ENCODE measurements at regions not wholly inside any gene's neighbourhood (a gene's known extent, or its start where the extent isn't known, plus 50 kb on each side); places are given as distances from the start of the nearest gene placed in this dataset.

DNA sequence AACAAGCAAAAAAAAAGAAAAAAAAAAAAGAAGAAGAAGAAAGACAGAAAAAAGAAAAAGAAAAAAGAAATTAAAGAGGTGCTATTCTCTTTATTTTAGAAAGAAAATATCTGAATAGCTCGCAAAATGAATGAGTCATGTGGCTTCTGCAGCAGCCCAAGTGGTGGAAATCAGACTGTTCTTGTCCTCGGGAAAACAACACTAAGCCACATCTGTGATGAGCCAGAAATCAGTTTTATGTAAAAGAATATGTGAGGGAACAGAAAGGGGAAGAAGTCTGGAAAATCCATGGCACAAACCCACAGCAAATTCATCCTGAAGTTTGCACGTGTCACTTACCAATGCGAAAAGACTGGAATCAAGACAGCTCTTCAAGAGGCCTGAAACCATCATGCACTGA, 118.7 kb upstream of the GAS1 start:
- no peaks in the 10 kb centered on the region for H3K9me3 ChIP-seq (ENCODE audit: severe bottlenecking)
- H3K27ac ChIP-seq, result no peak overlapping the region
- no peak overlapping the region for H3K4me3 ChIP-seq (ENCODE audit: low read depth, low read length)
- no peak for DNase-seq
- no peaks in the 10 kb centered on the region for H3K36me3 ChIP-seq
- TF ChIP-seq, protein P1, sequence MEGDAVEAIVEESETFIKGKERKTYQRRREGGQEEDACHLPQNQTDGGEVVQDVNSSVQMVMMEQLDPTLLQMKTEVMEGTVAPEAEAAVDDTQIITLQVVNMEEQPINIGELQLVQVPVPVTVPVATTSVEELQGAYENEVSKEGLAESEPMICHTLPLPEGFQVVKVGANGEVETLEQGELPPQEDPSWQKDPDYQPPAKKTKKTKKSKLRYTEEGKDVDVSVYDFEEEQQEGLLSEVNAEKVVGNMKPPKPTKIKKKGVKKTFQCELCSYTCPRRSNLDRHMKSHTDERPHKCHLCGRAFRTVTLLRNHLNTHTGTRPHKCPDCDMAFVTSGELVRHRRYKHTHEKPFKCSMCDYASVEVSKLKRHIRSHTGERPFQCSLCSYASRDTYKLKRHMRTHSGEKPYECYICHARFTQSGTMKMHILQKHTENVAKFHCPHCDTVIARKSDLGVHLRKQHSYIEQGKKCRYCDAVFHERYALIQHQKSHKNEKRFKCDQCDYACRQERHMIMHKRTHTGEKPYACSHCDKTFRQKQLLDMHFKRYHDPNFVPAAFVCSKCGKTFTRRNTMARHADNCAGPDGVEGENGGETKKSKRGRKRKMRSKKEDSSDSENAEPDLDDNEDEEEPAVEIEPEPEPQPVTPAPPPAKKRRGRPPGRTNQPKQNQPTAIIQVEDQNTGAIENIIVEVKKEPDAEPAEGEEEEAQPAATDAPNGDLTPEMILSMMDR (IDR thresholded peaks at IDR 0.05; ENCODE audit: low read depth, low read length), result no peak
- peaks cover 53% of the 10 kb centered on the region for H3K27me3 ChIP-seq (ENCODE audit: insufficient read depth, low read depth, severe bottlenecking)

DNA sequence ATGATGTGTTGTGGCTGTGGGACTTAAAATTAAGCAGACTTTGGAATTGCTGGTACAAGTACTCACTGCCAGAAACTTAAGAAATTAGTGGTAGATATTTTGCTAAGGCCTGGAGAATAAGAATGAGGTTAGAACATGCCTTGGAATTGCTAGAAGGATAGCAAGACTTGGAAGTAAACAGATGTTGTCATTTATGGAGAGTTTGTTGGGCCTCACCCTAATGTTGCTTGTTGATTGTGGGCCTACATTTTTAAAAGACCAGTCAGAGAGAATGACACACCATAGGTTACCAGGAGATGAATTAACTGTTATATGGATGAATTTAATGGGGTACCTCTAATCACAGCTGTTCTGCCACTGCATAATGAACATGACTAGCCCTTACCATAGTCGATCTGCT, 120.1 kb upstream of the GAS1 start:
- H3K27ac ChIP-seq, result no peak overlapping the region
- no peaks in the 10 kb centered on the region for H3K36me3 ChIP-seq
- TF ChIP-seq, protein P1 (IDR thresholded peaks at IDR 0.05; ENCODE audit: low read depth, low read length), result no peak
- peaks cover 45% of the 10 kb centered on the region for H3K27me3 ChIP-seq (ENCODE audit: insufficient read depth, low read depth, severe bottlenecking)
- H3K4me3 ChIP-seq (ENCODE audit: low read depth, low read length), result no peak overlapping the region
- no peak for DNase-seq
- no peaks in the 10 kb centered on the region for H3K9me3 ChIP-seq (ENCODE audit: severe bottlenecking)

DNA sequence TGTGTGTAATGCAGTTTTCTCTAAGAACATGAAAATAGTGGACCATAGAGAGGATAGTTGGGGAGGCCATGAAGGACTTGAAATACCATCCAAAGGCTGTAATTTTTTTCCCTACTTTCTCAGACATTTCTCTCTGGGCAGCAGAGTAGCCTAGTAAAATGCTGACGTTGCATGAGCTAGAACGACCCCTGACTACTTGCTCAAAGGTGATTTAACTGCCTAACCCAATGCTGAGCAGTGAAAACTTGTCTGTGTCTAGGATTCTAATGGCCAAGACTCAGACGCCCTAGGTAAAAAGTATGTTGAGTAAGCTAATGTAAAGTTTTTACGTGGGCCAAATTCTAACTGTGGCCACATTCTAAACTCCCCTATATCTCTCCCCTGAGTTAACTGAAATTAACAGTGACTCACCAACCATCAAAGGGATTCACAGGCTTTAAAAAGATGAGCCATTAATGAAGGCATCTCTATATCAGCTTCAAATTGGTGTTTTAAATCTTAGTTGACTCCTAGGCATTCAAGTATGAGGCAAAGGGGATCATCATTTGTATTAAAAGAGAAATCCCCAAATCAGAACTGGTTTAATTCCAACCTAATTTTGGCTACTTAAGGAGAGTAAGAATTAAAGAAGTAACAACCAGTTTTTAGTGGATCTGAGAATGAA, 121.0 kb upstream of the GAS1 start:
- no peak overlapping the region for H3K27ac ChIP-seq
- TF ChIP-seq, protein P1 (IDR thresholded peaks at IDR 0.05; ENCODE audit: low read depth, low read length), result no peak
- peaks cover 44% of the 10 kb centered on the region for H3K27me3 ChIP-seq (ENCODE audit: insufficient read depth, low read depth, severe bottlenecking)
- H3K9me3 ChIP-seq (ENCODE audit: severe bottlenecking), result no peaks in the 10 kb centered on the region
- no peak for DNase-seq
- no peaks in the 10 kb centered on the region for H3K36me3 ChIP-seq
- H3K4me3 ChIP-seq (ENCODE audit: low read depth, low read length), result no peak overlapping the region

DNA sequence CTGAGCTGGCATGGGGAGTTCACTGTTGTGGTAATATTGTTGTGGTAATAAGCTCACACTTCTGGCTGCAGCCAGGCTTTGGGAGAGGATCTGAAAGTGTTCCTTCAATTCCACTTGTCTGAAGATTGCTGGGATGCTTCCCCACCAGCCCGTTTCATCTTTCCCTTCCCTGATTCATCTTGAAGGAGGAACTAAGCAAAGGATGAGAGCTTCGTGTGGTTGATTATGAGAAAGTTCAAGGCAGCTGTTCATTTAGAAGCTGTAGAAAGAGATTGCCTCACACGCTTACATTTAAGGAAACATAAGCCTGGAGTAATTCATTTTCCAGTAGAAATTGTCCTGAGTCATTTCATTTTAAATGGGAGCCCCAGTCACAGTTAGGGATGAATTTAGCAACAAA, 122.4 kb upstream of the GAS1 start:
- Histone ChIP-seq H3K27me3 (ENCODE audit: insufficient read depth, low read depth, severe bottlenecking) (peaks cover 45% of the 10 kb centered on the region), H3K9me3 (ENCODE audit: severe bottlenecking) (no peaks in the 10 kb centered on the region), H3K36me3 (no peaks in the 10 kb centered on the region), H3K27ac (no peak overlapping the region), H3K4me3 (ENCODE audit: low read depth, low read length) (no peak overlapping the region)
- TF ChIP-seq, protein P1 (IDR thresholded peaks at IDR 0.05; ENCODE audit: low read depth, low read length), result no peak
- DNase-seq, result no peak

DNA sequence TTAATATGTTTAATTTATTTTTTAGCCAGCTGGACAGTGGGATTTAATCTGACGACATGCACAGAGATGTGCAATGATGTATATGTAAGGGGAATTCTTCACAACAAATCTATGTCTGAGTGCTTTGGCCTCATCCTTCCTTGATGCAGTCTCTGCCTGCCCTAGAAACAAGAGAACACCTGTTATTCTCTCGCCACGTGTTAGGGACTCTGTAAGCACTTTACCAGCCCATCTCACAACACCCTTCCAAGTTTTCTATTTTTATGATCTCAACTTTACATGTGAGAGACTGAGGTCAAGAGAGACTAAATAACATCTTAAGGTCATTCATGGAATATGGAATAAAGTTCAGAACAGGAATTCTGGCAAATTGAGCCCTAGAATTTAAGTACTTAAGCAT, 123.0 kb upstream of the GAS1 start:
- Histone ChIP-seq H3K36me3 (no peaks in the 10 kb centered on the region), H3K27ac (no peak overlapping the region), H3K9me3 (ENCODE audit: severe bottlenecking) (no peaks in the 10 kb centered on the region), H3K27me3 (ENCODE audit: insufficient read depth, low read depth, severe bottlenecking) (peaks cover 45% of the 10 kb centered on the region), H3K4me3 (ENCODE audit: low read depth, low read length) (no peak overlapping the region)
- TF ChIP-seq, protein P1 (IDR thresholded peaks at IDR 0.05; ENCODE audit: low read depth, low read length), result no peak
- DNase-seq, result no peak

DNA sequence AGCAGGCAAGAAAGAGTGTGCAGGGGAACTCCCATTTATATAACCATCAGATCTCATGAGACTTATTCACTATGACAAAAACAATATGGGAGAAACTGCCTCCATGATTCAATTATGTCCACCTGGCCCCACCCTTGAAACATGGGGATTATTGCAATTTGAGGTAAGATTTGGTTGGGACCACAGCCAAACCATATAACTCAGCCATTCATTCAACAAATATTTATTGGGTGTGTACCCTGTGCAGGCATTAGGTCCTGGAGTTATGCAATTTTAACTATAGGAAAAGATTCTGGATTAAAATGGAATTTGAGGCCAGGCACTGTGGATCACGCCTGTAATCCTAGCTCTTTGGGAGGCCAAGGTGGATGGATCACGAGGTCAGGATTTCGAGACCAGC, 124.2 kb upstream of the GAS1 start:
- H3K4me3 ChIP-seq (ENCODE audit: low read depth, low read length), result no peak overlapping the region
- DNase-seq, result no peak
- TF ChIP-seq, protein P1 (IDR thresholded peaks at IDR 0.05; ENCODE audit: low read depth, low read length), result no peak
- no peaks in the 10 kb centered on the region for H3K36me3 ChIP-seq
- no peaks in the 10 kb centered on the region for H3K9me3 ChIP-seq (ENCODE audit: severe bottlenecking)
- peaks cover 44% of the 10 kb centered on the region for H3K27me3 ChIP-seq (ENCODE audit: insufficient read depth, low read depth, severe bottlenecking)
- no peak overlapping the region for H3K27ac ChIP-seq
